Type B pancreatic cell (in vitro differentiated cells): ENCODE measurements at regions not wholly inside any gene's neighbourhood (a gene's known extent, or its start where the extent isn't known, plus 50 kb on each side); places are given as distances from the start of the nearest gene placed in this dataset.
"Not testable (repeated sequence)": the region's sequence is repeated elsewhere in the genome, so short reads cannot be mapped to it uniquely, and the experiment has no call there.

Experiments
- DNase-seq: peaks from one replicate; pipeline ENCODE4 v3.0.0; 2021; ENCODE audit warnings: mixed read lengths; ENCODE audit not compliant: unreplicated experiment; ENCODE audit errors: extremely low spot score
- H3K27ac Mint-ChIP-seq: 2 replicates; pipeline ENCODE4 v1.8.0; 2021; ENCODE audit warnings: mild to moderate bottlenecking, mixed read lengths
- H3K27me3 Mint-ChIP-seq: 2 replicates; pipeline ENCODE4 v1.8.0; 2021; ENCODE audit warnings: mixed read lengths
- H3K36me3 Mint-ChIP-seq: 2 replicates; pipeline ENCODE4 v1.8.0; 2021; ENCODE audit warnings: mixed read lengths
- H3K4me1 Mint-ChIP-seq: one replicate; pipeline ENCODE4 v1.8.0; 2021; ENCODE audit warnings: mixed read lengths; ENCODE audit not compliant: unreplicated experiment
- H3K4me3 Mint-ChIP-seq: 2 replicates; pipeline ENCODE4 v1.8.0; 2021; ENCODE audit warnings: mild to moderate bottlenecking, mixed read lengths
- H3K9me3 Mint-ChIP-seq: 2 replicates; pipeline ENCODE4 v1.8.0; 2021; ENCODE audit warnings: mixed read lengths
- TF ChIP-seq, protein P1 (sequence below): fragments of 200-600 bp; sonication (generic); conservative IDR thresholded peaks from 2 replicates; pipeline ENCODE4 v1.5.0; 2021; ENCODE audit warnings: antibody characterized with exemption, mild to moderate bottlenecking

DNA sequence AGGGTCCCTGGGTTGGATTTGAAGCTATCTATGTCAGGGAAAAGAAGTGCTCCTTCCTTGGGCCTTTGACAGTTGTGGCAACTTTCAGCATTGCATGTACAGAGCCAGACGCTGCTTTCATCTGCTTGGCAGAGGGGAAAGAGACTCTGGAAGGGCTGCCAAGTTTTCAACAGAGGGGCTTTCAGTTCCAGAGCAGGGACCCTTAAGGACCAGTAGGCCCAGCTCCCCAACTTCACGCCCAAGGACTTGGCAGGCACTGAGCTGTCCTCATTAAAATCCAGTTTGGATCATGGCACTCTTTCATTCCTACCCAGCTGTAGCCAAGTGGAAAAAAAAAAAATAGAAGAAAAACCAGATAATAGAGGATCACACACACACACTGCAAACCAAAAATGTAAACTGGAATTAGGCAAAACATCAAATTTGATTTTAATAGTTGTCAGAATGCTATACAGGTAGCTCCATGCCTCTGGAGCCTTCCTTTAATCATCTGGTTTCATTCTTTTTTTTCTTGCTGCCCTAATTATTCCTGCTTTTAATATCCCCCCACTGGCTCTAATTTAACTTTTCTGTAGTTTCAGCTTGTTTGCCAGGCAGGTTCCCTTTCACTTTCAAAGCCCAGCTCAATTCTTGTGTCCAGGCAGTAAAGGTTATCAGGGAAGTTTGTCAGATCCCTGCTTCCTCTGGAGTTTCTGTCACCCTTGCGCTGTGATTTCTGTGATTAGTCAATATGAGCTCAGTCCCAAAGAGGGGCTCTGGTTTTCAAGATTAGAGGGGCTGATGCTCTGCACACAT lies 702.6 kb upstream of the CDH8 start:
- Mint-ChIP-seq H3K36me3 (no peaks in the 10 kb centered on the region), H3K27ac (no peak overlapping the region), H3K4me1 (no peaks in the 10 kb centered on the region), H3K4me3 (no peak overlapping the region), H3K27me3 (no peaks in the 10 kb centered on the region), H3K9me3 (no peaks in the 10 kb centered on the region)
- no peak for DNase-seq
- TF ChIP-seq, protein P1, sequence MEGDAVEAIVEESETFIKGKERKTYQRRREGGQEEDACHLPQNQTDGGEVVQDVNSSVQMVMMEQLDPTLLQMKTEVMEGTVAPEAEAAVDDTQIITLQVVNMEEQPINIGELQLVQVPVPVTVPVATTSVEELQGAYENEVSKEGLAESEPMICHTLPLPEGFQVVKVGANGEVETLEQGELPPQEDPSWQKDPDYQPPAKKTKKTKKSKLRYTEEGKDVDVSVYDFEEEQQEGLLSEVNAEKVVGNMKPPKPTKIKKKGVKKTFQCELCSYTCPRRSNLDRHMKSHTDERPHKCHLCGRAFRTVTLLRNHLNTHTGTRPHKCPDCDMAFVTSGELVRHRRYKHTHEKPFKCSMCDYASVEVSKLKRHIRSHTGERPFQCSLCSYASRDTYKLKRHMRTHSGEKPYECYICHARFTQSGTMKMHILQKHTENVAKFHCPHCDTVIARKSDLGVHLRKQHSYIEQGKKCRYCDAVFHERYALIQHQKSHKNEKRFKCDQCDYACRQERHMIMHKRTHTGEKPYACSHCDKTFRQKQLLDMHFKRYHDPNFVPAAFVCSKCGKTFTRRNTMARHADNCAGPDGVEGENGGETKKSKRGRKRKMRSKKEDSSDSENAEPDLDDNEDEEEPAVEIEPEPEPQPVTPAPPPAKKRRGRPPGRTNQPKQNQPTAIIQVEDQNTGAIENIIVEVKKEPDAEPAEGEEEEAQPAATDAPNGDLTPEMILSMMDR, result no peak

DNA sequence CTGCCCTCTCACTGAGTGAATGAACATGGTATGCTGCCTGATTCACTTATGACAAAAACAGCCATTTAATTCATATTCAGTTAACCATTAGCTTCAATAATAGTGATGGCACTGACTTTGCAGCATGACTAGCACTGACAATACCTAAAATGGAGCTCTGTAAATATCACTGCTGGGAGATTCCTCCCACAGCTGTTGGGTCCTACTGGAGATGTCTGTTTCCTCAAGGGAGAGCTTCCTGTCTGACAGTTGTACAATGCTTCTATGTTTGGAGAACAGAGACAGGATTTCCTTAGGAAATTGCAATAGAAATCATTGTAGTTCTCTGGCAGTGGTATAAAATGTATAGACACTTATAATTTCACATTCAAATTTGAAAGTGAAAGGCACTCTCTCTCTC lies 695.9 kb upstream of the CDH8 start:
- Mint-ChIP-seq H3K27ac (no peak overlapping the region), H3K36me3 (no peaks in the 10 kb centered on the region), H3K4me3 (no peak overlapping the region), H3K27me3 (no peaks in the 10 kb centered on the region), H3K9me3 (no peaks in the 10 kb centered on the region), H3K4me1 (no peaks in the 10 kb centered on the region)
- no peak for DNase-seq
- TF ChIP-seq, protein P1, result no peak

DNA sequence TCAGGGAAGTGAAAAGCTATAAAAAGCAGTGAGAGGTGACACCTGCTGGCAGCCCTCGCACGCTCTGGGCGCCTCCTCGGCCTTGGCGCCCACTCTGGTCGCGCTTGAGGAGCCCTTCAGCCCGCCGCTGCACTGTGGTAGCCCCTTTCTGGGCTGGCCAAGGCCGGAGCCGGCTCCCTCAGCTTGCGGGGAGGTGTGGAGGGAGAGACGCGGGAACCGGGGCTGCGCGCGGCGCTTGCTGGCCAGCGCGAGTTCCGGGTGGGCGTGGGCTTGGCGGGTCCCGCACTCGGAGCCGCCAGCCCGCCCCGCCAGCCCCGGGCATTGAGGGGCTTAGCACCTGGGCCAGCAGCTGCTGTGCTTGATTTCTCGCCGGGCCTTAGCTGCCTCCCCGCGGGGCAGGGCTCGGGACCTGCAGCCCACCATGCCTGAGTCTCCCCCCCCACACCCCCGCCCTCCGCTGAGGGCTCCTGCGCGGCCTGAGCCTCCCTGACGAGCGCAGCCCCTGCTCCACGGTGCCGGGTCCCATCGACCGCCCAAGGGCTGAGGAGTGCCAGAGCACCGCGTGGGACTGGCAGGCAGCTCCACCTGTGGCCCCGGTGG lies 688.5 kb upstream of the CDH8 start:
- not testable (repeated sequence) for H3K9me3 Mint-ChIP-seq, H3K4me3 Mint-ChIP-seq, DNase-seq, H3K4me1 Mint-ChIP-seq, H3K27me3 Mint-ChIP-seq, H3K36me3 Mint-ChIP-seq, H3K27ac Mint-ChIP-seq

DNA sequence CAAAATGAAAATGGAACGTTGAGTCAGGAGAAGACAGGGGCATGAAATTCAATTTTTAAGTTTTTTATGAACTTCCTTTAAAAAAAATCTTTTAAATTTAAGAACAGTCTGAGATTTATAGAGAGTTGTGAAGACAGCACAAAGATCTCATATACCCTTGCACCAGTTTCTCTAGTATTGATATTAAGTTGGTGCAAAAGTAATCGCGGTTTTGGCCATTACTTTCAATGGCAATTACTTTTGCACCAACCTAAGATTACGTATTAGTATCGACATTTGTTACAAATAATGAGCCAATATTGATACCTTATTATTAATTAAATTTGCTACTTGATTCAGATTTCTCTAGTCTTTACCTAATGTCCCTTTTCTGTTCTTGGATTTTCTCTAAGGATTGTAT lies 684.4 kb upstream of the CDH8 start:
- Mint-ChIP-seq H3K27ac (no peak overlapping the region), H3K27me3 (no peaks in the 10 kb centered on the region), H3K4me3 (no peak overlapping the region), H3K36me3 (no peaks in the 10 kb centered on the region), H3K4me1 (peaks cover 2% of the 10 kb centered on the region), H3K9me3 (peaks cover 4% of the 10 kb centered on the region)
- DNase-seq, result no peak
- TF ChIP-seq, protein P1, result no peak

DNA sequence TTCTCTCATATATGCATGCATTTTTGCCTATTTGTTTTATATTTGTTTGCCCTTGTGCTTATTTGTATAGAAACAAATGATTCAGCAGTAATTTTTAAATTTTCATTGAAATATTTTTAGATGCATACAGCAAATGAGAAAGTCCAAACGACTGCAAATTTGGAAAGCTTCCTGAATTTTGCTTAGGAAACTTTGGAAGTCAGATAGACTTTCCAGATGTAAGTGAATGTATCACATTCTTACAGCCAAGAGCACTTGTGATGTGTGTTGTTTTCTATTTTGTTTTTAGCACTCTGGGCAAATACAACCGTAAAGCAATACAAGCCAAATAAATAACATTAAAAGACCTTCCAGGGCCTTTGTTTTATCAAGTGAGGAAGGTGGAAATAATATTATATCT lies 680.8 kb upstream of the CDH8 start:
- TF ChIP-seq, protein P1, result no peak
- H3K27me3 Mint-ChIP-seq, result no peaks in the 10 kb centered on the region
- peaks cover 4% of the 10 kb centered on the region for H3K9me3 Mint-ChIP-seq
- H3K4me1 Mint-ChIP-seq, result no peaks in the 10 kb centered on the region
- H3K27ac Mint-ChIP-seq, result no peak overlapping the region
- no peak for DNase-seq
- H3K4me3 Mint-ChIP-seq, result no peak overlapping the region
- H3K36me3 Mint-ChIP-seq, result no peaks in the 10 kb centered on the region

DNA sequence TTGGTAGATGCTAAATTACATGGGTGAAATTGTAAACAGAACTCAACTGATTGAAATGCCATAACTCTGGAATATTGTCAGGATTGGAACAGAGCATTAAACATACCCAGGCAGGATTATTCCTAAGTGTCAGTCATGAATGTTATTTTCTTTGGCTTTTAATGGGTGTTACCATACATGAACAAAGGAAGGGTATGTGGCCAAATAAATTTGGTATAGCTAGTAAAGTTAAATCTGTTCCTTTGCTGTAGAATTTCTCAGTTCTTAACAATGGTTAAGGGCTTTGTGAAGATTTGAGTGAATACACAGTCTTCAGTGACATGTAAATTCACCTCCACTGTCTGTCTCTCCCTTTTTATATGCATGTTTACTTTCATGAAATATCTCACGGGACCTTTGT lies 679.5 kb upstream of the CDH8 start:
- Mint-ChIP-seq H3K36me3 (no peaks in the 10 kb centered on the region), H3K9me3 (peaks cover 4% of the 10 kb centered on the region), H3K4me1 (no peaks in the 10 kb centered on the region), H3K4me3 (no peak overlapping the region), H3K27me3 (no peaks in the 10 kb centered on the region), H3K27ac (no peak overlapping the region)
- TF ChIP-seq, protein P1, result no peak
- no peak for DNase-seq
